HG02642 (cell line): ENCODE measurements at regions not wholly inside any gene's neighbourhood (a gene's known extent, or its start where the extent isn't known, plus 50 kb on each side); places are given as distances from the start of the nearest gene placed in this dataset.
"Not testable (repeated sequence)": the region's sequence is repeated elsewhere in the genome, so short reads cannot be mapped to it uniquely, and the experiment has no call there.

Experiments
- ATAC-seq: cut with Tn5 transposase; IDR thresholded peaks from one replicate; pipeline ENCODE4 v1.9.1; 2021; ENCODE audit warnings: mild to moderate bottlenecking; ENCODE audit not compliant: unreplicated experiment, poor library complexity

GRCh38 chr12:114841557-114842251 lies 157.7 kb upstream of the TBX3 start:
- no peak for ATAC-seq

DNA sequence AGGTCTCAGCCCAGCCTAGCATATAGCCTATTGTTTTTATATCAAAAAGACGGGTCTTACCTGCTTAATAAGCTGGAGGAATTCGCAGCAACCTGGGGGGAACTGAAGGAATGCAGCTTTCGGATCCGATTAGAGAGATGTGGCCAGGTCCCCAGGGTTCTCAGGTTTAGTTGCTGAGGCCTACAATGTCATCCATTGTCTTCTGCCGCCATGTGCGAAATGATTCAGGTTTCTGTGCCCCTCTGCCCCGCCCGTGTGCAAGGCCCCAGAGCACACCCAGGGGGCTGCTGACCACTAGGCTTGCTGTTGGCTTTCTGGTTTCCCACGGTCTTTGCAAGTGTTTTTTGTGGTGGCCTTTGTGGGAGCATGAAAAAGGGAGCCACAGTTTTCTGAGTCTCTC lies 154.5 kb upstream of the TBX3 start:
- no peak for ATAC-seq

DNA sequence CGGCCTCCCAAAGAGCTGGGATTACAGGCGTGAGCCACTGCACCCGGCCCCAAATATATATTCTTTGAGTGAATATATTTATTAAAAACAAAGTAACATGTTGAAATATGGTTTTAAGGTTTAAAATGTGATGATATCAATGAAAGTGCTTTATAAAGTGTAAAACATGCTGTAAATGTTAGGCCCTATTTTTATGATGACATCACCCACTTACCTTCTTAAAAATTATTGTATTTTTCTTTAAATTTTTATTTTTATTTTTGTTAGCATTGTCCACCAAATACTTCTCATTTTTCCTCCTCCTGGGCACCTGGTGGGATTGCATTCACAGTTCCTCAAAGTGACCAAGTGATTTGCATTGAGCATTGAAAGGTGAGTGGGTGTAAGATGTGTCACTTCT lies 152.6 kb upstream of the TBX3 start:
- ATAC-seq = no peak

DNA sequence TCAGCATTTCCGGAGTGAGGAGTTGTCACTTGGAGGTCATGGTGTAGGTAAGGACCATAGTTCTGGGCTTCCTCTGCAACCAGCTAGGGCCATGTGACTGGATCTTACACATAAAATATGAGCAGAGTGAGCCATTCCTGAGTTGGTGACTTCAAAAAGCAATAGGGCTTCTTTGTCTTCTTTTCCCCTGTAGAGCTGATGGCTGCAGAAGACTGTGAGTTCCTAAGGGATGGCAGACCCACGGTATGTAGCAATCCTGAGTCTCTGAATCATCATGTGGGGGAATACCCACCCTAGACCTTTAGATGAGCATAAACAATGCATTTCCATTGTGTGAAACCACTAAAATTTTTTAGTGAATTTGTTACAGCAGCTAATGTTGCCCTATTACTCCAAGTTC lies 151.1 kb upstream of the TBX3 start:
- ATAC-seq = no peak

DNA sequence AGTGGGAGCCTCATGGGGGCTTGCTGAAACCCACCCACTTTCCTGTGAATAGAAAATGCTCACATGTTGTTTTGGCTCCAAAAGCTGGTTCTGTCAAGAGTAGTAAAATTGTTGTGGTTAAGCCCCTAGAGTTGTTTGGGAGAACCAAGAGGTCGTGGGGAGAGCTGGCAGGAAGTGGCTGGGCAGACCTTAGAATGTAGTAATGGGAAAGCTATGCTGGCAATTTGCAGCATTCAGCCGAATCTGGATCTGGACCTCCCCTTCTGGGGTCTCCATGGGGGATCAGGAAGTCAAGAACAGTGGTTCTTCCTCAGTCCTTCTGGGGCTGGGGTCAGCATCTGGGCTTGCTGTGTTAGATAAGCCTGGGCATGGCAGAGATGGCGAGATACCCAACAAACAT lies 150.6 kb upstream of the TBX3 start:
- ATAC-seq = no peak

GRCh38 chr12:114829833-114830232 lies 145.9 kb upstream of the TBX3 start:
- ATAC-seq = no peak

- not testable (repeated sequence) for ATAC-seq
These were observed 145.3 kb upstream of the TBX3 start for GRCh38 chr12:114829244-114829643.

- no peak for ATAC-seq
These were observed 143.5 kb upstream of the TBX3 start for GRCh38 chr12:114827461-114827860.

- no peak for ATAC-seq
These were observed 142.3 kb upstream of the TBX3 start for GRCh38 chr12:114826244-114826643.

DNA sequence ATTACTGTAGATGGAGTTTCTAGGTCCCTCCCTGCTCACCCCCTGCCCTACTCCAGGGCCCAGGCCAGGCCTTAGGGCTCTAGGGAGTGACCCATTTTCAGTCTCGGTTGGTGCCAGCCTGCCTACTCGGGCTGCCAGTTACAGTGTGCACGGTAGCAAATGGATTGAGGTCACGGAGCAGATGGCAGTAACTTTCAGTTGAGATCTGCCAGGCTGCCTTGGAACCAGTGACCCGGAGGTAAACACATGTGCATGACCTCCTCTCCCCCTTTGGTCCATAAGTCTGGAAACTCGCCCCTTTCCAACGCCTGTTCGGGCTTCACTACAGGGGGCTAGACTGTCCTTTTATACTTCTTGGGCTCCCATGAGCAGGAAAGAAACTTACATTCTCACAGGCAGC lies 139.7 kb upstream of the TBX3 start:
- no peak for ATAC-seq

GRCh38 chr12:114821570-114821969 lies 137.6 kb upstream of the TBX3 start:
- no peak for ATAC-seq

DNA sequence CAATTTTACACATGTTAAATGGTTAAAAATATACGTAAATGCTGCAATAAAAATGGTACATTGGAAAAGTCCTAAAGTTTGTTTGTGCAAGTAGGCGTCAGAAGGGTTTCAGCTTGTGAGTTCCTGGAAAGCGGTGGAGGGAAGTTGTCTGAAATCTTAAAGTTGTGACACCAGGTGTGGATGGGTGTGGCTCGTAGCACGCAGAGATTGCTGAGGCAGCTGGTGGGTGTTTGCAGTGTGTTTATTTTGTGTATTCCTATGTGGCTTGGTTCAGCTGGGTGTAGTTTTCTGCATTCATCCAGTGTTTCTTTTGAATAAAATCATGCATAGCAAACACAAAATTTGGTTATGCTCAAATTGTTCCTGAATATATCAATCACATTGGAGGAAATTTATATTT lies 136.8 kb upstream of the TBX3 start:
- ATAC-seq = no peak

GRCh38 chr12:114817571-114818425 lies 133.8 kb upstream of the TBX3 start:
- ATAC-seq = no peak

GRCh38 chr12:114815026-114815795 lies 131.2 kb upstream of the TBX3 start:
- ATAC-seq = no peak

DNA sequence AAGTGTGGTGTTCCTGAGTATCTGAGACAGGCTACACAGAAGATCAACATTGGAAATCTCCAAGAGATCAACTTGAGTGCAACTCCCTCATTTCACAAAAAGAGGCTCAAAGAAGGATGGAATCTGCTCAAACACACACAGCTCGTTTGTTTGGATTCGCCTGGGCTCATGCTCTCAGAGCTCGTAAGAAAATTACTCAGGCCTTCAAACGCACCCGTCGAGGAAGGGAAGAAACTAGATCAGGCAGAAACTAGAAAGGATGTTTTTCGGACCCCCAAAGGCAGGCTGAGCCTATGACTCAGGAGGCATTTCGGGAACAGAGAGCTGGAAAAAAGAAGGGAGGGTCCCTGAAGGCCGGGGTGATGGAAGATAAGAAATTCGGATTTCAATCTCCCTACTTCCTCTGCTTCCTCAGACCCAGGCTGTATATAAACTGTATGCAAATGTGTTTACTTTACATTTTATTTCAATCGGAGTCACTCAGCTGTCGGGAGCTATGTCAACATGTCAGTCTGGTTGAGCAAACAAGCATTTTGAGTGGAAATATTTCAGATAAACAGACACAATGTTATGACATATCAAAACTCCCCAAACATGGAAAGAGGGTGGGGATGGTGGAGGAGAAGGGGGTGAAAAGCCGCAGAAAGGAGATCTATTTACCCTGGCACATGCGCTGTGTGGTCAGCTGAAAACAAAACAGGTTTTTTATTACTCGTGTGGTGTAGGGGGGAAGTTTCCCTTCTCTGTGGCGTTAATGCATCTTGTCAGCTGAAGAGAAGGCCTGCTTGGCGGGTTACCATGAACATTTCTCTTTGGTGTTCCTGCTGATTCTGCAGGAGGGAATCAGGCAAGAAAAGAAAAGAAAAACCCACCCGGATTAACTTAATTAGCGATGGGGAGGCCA lies 129.1 kb upstream of the TBX3 start:
- ATAC-seq = no peak

- ATAC-seq = no peak
These were observed 128.4 kb upstream of the TBX3 start for GRCh38 chr12:114812384-114812783.

- ATAC-seq = no peak
These were observed 125.1 kb upstream of the TBX3 start for GRCh38 chr12:114809097-114809496.

- ATAC-seq = not testable (repeated sequence)
These were observed 117.4 kb upstream of the TBX3 start for GRCh38 chr12:114801381-114801780.

- ATAC-seq = not testable (repeated sequence)
These were observed 116.6 kb upstream of the TBX3 start for GRCh38 chr12:114800566-114800965.
